ACC112 (cell line): ENCODE measurements at regions not wholly inside any gene's neighbourhood (a gene's known extent, or its start where the extent isn't known, plus 50 kb on each side); places are given as distances from the start of the nearest gene placed in this dataset.

ENCODE experiments used
- H2AFZ ChIP-seq: fragments of 200-600 bp; sonication (generic); one replicate; pipeline ENCODE4 v1.6.0; 2017; ENCODE audit warnings: antibody characterized with exemption, low read length; ENCODE audit not compliant: unreplicated experiment
- H3K27ac ChIP-seq: fragments of 200-600 bp; sonication (generic); 2 replicates; pipeline ENCODE4 v1.5.1; 2014; ENCODE audit warnings: low read depth, mild to moderate bottlenecking, antibody characterized with exemption, low read length, moderate library complexity
- H3K27me3 ChIP-seq: fragments of 200-600 bp; sonication (generic); 2 replicates; pipeline ENCODE4 v1.6.1; 2014; ENCODE audit warnings: mild to moderate bottlenecking, antibody characterized with exemption, low read length, moderate library complexity, mixed read lengths; ENCODE audit not compliant: insufficient read depth
- H3K36me3 ChIP-seq: fragments of 200-600 bp; sonication (generic); 2 replicates; pipeline ENCODE4 v1.6.1; 2016; ENCODE audit warnings: mild to moderate bottlenecking, antibody characterized with exemption, low read length, moderate library complexity, mixed read lengths; ENCODE audit not compliant: insufficient read depth
- H3K4me1 ChIP-seq: fragments of 200-600 bp; sonication (generic); one replicate; pipeline ENCODE4 v1.6.1; 2016; ENCODE audit warnings: low read length, mixed read lengths; ENCODE audit not compliant: insufficient read depth, unreplicated experiment, control insufficient read depth
- H3K4me3 ChIP-seq: fragments of 200-600 bp; sonication (generic); 2 replicates; pipeline ENCODE4 v1.5.1; 2014; ENCODE audit warnings: mild to moderate bottlenecking, low read depth, low read length
- H3K79me2 ChIP-seq: fragments of 200-600 bp; sonication (generic); one replicate; pipeline ENCODE4 v1.6.0; 2016; ENCODE audit warnings: low read length; ENCODE audit not compliant: control insufficient read depth, unreplicated experiment, insufficient read depth

- Histone ChIP-seq H3K79me2 (no peaks in the 10 kb centered on the region), H3K4me3 (no peak overlapping the region), H3K4me1 (peaks cover 23% of the 10 kb centered on the region), H2AFZ (no peak overlapping the region), H3K27me3 (no peaks in the 10 kb centered on the region), H3K27ac (no peak overlapping the region), H3K36me3 (no peaks in the 10 kb centered on the region)
Measured at GRCh38 chr14:59101476-59101875, 87.0 kb upstream of the DAAM1 start.

- no peak overlapping the region for H2AFZ ChIP-seq
- H3K4me3 ChIP-seq: no peak overlapping the region
- no peaks in the 10 kb centered on the region for H3K79me2 ChIP-seq
- H3K36me3 ChIP-seq: no peaks in the 10 kb centered on the region
- no peaks in the 10 kb centered on the region for H3K27me3 ChIP-seq
- peaks cover 10% of the 10 kb centered on the region for H3K4me1 ChIP-seq
- H3K27ac ChIP-seq: no peak overlapping the region
Measured at GRCh38 chr14:59103396-59103795, 85.1 kb upstream of the DAAM1 start.

GRCh38 chr14:59107819-59108218 lies 80.6 kb upstream of the DAAM1 start:
- no peaks in the 10 kb centered on the region for H3K79me2 ChIP-seq
- H3K4me3 ChIP-seq: no peak overlapping the region
- H3K4me1 ChIP-seq: peaks cover 3% of the 10 kb centered on the region
- H3K36me3 ChIP-seq: no peaks in the 10 kb centered on the region
- H2AFZ ChIP-seq: no peak overlapping the region
- H3K27ac ChIP-seq: no peak overlapping the region
- no peaks in the 10 kb centered on the region for H3K27me3 ChIP-seq

- peaks cover 7% of the 10 kb centered on the region for H3K4me1 ChIP-seq
- no peaks in the 10 kb centered on the region for H3K27me3 ChIP-seq
- H2AFZ ChIP-seq: no peak overlapping the region
- no peaks in the 10 kb centered on the region for H3K79me2 ChIP-seq
- no peak overlapping the region for H3K27ac ChIP-seq
- no peaks in the 10 kb centered on the region for H3K36me3 ChIP-seq
- no peak overlapping the region for H3K4me3 ChIP-seq
Measured at GRCh38 chr14:59116984-59117415, 71.5 kb upstream of the DAAM1 start.

GRCh38 chr14:59117754-59118528 lies 70.5 kb upstream of the DAAM1 start:
- no peaks in the 10 kb centered on the region for H3K36me3 ChIP-seq
- no peaks in the 10 kb centered on the region for H3K79me2 ChIP-seq
- H2AFZ ChIP-seq: no peak overlapping the region
- no peaks in the 10 kb centered on the region for H3K27me3 ChIP-seq
- no peak overlapping the region for H3K4me3 ChIP-seq
- peaks cover 7% of the 10 kb centered on the region for H3K4me1 ChIP-seq
- no peak overlapping the region for H3K27ac ChIP-seq

- Histone ChIP-seq H2AFZ (no peak overlapping the region), H3K79me2 (no peaks in the 10 kb centered on the region), H3K27ac (no peak overlapping the region), H3K27me3 (no peaks in the 10 kb centered on the region), H3K36me3 (no peaks in the 10 kb centered on the region), H3K4me1 (peaks cover 11% of the 10 kb centered on the region), H3K4me3 (no peak overlapping the region)
Measured at GRCh38 chr14:59120921-59121320, 67.5 kb upstream of the DAAM1 start.

- Histone ChIP-seq H3K27me3 (no peaks in the 10 kb centered on the region), H3K36me3 (no peaks in the 10 kb centered on the region), H2AFZ (no peak overlapping the region), H3K27ac (no peak overlapping the region), H3K79me2 (no peaks in the 10 kb centered on the region), H3K4me1 (peaks cover 4% of the 10 kb centered on the region), H3K4me3 (no peak overlapping the region)
Measured at GRCh38 chr14:59123531-59123930, 64.9 kb upstream of the DAAM1 start.

- H3K27me3 ChIP-seq: no peaks in the 10 kb centered on the region
- H3K4me1 ChIP-seq: peaks cover 4% of the 10 kb centered on the region
- H2AFZ ChIP-seq: no peak overlapping the region
- no peak overlapping the region for H3K27ac ChIP-seq
- H3K4me3 ChIP-seq: no peak overlapping the region
- H3K36me3 ChIP-seq: no peaks in the 10 kb centered on the region
- no peaks in the 10 kb centered on the region for H3K79me2 ChIP-seq
Measured at GRCh38 chr14:59123975-59124374, 64.5 kb upstream of the DAAM1 start.

GRCh38 chr14:59125156-59125555 lies 63.3 kb upstream of the DAAM1 start:
- H3K27me3 ChIP-seq: no peaks in the 10 kb centered on the region
- no peak overlapping the region for H3K4me3 ChIP-seq
- H2AFZ ChIP-seq: no peak overlapping the region
- peaks cover 4% of the 10 kb centered on the region for H3K4me1 ChIP-seq
- no peak overlapping the region for H3K27ac ChIP-seq
- no peaks in the 10 kb centered on the region for H3K36me3 ChIP-seq
- no peaks in the 10 kb centered on the region for H3K79me2 ChIP-seq

GRCh38 chr14:59126714-59127436 lies 61.6 kb upstream of the DAAM1 start:
- no peak overlapping the region for H2AFZ ChIP-seq
- no peaks in the 10 kb centered on the region for H3K36me3 ChIP-seq
- H3K4me3 ChIP-seq: no peak overlapping the region
- no peaks in the 10 kb centered on the region for H3K79me2 ChIP-seq
- peaks cover 4% of the 10 kb centered on the region for H3K4me1 ChIP-seq
- no peaks in the 10 kb centered on the region for H3K27me3 ChIP-seq
- no peak overlapping the region for H3K27ac ChIP-seq

GRCh38 chr14:59127437-59127732 lies 61.1 kb upstream of the DAAM1 start:
- H3K79me2 ChIP-seq: no peaks in the 10 kb centered on the region
- peaks cover 4% of the 10 kb centered on the region for H3K4me1 ChIP-seq
- H3K27me3 ChIP-seq: no peaks in the 10 kb centered on the region
- no peak overlapping the region for H3K4me3 ChIP-seq
- no peaks in the 10 kb centered on the region for H3K36me3 ChIP-seq
- H2AFZ ChIP-seq: peak overlapping the region; percentile 23
- no peak overlapping the region for H3K27ac ChIP-seq
